Body of pancreas (tissue), 4 donors: ENCODE measurements at regions not wholly inside any gene's neighbourhood (a gene's known extent, or its start where the extent isn't known, plus 50 kb on each side); places are given as distances from the start of the nearest gene placed in this dataset.

ENCODE experiments used
- POLR2A ChIP-seq, 3 donors: fragments of 450-650 bp; IDR thresholded peaks; one replicate each; pipeline ENCODE4 v1.6.1; 2016; ENCODE audit warnings: antibody characterized with exemption in 3 of 3, mild to moderate bottlenecking in 2 of 3
- TF ChIP-seq, protein P1 (sequence below), 7 experiments: fragments of 450-650 bp in 4 of 7; fragments of 200-600 bp in 3 of 7; sonication (generic) in 3 of 7; IDR thresholded peaks; one replicate each; pipeline ENCODE4 v1.5.1; 2016 to 2019; ENCODE audit warnings: antibody characterized with exemption in 7 of 7

DNA sequence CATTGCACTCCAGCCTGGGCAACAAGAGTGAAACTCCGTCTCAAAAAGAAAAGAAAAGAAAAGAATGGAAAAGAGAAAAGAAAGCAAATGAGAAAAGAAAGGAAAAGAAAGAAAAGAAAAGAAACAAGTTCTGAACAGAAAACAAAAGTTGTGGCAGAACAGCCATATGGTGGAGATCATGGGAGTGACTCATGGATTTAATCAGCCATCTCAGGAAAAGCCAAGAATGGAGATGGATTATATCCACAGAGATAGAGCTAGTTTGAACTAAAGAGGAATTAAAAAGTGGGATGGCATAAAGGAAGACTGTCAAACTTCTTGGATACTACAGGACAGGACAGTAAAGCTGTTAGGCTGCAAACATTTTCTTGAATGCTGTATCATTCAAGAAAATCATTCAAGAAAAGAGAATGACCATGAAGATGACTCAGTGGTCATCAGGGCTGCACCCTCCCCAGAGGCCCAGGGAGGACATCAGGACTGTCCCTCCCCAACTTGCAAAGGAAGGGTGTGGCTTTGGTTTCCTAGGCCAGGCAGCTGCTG, 120.6 kb downstream of the USP22 start:
- no peak for TF ChIP-seq POLR2A (IDR thresholded peaks at IDR 0.05)
- TF ChIP-seq, protein P1, sequence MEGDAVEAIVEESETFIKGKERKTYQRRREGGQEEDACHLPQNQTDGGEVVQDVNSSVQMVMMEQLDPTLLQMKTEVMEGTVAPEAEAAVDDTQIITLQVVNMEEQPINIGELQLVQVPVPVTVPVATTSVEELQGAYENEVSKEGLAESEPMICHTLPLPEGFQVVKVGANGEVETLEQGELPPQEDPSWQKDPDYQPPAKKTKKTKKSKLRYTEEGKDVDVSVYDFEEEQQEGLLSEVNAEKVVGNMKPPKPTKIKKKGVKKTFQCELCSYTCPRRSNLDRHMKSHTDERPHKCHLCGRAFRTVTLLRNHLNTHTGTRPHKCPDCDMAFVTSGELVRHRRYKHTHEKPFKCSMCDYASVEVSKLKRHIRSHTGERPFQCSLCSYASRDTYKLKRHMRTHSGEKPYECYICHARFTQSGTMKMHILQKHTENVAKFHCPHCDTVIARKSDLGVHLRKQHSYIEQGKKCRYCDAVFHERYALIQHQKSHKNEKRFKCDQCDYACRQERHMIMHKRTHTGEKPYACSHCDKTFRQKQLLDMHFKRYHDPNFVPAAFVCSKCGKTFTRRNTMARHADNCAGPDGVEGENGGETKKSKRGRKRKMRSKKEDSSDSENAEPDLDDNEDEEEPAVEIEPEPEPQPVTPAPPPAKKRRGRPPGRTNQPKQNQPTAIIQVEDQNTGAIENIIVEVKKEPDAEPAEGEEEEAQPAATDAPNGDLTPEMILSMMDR (IDR thresholded peaks at IDR 0.05) = no peak
